ENCODE measurements at regions not wholly inside any gene's neighbourhood (a gene's known extent, or its start where the extent isn't known, plus 50 kb on each side); places are given as distances from the start of the nearest gene placed in this dataset.

- TF ChIP-seq POLR2A (IDR thresholded peaks at IDR 0.05) (no peak), CTCF (IDR thresholded peaks at IDR 0.05) (no peak)
- intact Hi-C loops (cut with DNase I), result no loop called here
- Histone ChIP-seq H3K27ac (no peak overlapping the region), H3K36me3 (no peaks in the 10 kb centered on the region), H3K9me3 (no peaks in the 10 kb centered on the region), H3K4me3 (no peak overlapping the region), H3K27me3 (no peaks in the 10 kb centered on the region), H3K4me1 (peaks cover 0 to 11% (median 0%) of the 10 kb centered on the region in 12 donors)
- 77 to 85% (median 83%) methylated on average over 2 of the region's 2 CpGs for WGBS, 4 donors
- DNase-seq (no peak), ATAC-seq (no peak)
These were observed 54.0 kb upstream of the C4orf54 start for GRCh38 chr4:99711657-99712056.

- intact Hi-C loops (cut with DNase I), result no loop called here
- peak in 1 of 4 donors; percentile 68 for ATAC-seq
- TF ChIP-seq POLR2A (IDR thresholded peaks at IDR 0.05) (no peak), CTCF (IDR thresholded peaks at IDR 0.05) (no peak)
- Histone ChIP-seq H3K4me3 (no peak overlapping the region), H3K9me3 (no peaks in the 10 kb centered on the region), H3K27ac (no peak overlapping the region), H3K36me3 (no peaks in the 10 kb centered on the region), H3K4me1 (peaks cover 0 to 11% (median 0%) of the 10 kb centered on the region in 12 donors), H3K27me3 (no peaks in the 10 kb centered on the region)
- WGBS, 4 donors, result 84 to 100% (median 92%) methylated on average over 1 of the region's 1 CpG
- DNase-seq, result no peak
These were observed 53.2 kb upstream of the C4orf54 start for GRCh38 chr4:99710681-99711345.

- H3K4me1 ChIP-seq, result peaks cover 0 to 5% (median 0%) of the 10 kb centered on the region in 12 donors
- DNase-seq (no peak), ATAC-seq (no peak)
- H3K36me3 ChIP-seq, result no peaks in the 10 kb centered on the region
- H3K27me3 ChIP-seq, result no peaks in the 10 kb centered on the region
- intact Hi-C loops (cut with DNase I), result no loop called here
- H3K9me3 ChIP-seq, result no peaks in the 10 kb centered on the region
- no peak overlapping the region for H3K4me3 ChIP-seq
- TF ChIP-seq CTCF (IDR thresholded peaks at IDR 0.05) (no peak), POLR2A (IDR thresholded peaks at IDR 0.05) (no peak)
- no peak overlapping the region for H3K27ac ChIP-seq
These were observed 52.4 kb upstream of the C4orf54 start for GRCh38 chr4:99710020-99710419.

- no peak for ATAC-seq
- Histone ChIP-seq H3K27me3 (no peaks in the 10 kb centered on the region), H3K9me3 (peaks cover 0 to 4% (median 0%) of the 10 kb centered on the region in 12 donors), H3K4me3 (no peak overlapping the region), H3K36me3 (no peaks in the 10 kb centered on the region), H3K27ac (no peak overlapping the region), H3K4me1 (no peaks in the 10 kb centered on the region)
- TF ChIP-seq CTCF (IDR thresholded peaks at IDR 0.05), result no peak
- no peak for TF ChIP-seq POLR2A (IDR thresholded peaks at IDR 0.05)
- DNase-seq, result no peak
- intact Hi-C loops (cut with DNase I), result no loop called here
These were observed 50.9 kb upstream of the C4orf54 start for GRCh38 chr4:99708551-99708950.
